ENCODE measurements at regions not wholly inside any gene's neighbourhood (a gene's known extent, or its start where the extent isn't known, plus 50 kb on each side); places are given as distances from the start of the nearest gene placed in this dataset.

GRCh38 chr21:28489821-28490350, 502.8 kb downstream of the LTN1 start:
- H3K4me3 ChIP-seq (ENCODE audit: low read depth, low read length): no peak overlapping the region
- TF ChIP-seq MYC (IDR thresholded peaks at IDR 0.05; ENCODE audit: low read depth, low read length) (no peak), MAX (IDR thresholded peaks at IDR 0.05; ENCODE audit: low read depth, low read length) (no peak)
- no peak for DNase-seq (ENCODE audit: low read depth)

GRCh38 chr21:28489162-28489561, 503.5 kb downstream of the LTN1 start:
- H3K4me3 ChIP-seq (ENCODE audit: low read depth, low read length): no peak overlapping the region

GRCh38 chr21:28487455-28488070, 505.1 kb downstream of the LTN1 start:
- DNase-seq (ENCODE audit: low read depth): no peak
- TF ChIP-seq CTCF (IDR thresholded peaks at IDR 0.05; ENCODE audit: low read depth, low read length) (no peak), POLR2A (IDR thresholded peaks at IDR 0.05; ENCODE audit: extremely low read depth, insufficient read length) (no peak), MAX (IDR thresholded peaks at IDR 0.05; ENCODE audit: low read depth, low read length) (no peak), MYC (IDR thresholded peaks at IDR 0.05; ENCODE audit: low read depth, low read length) (no peak)
- no peak overlapping the region for H3K4me3 ChIP-seq (ENCODE audit: low read depth, low read length)

More at GRCh38 chr21:28489162-28489561, 503.5 kb downstream of the LTN1 start:
- TF ChIP-seq MAX (IDR thresholded peaks at IDR 0.05; ENCODE audit: low read depth, low read length) (no peak), POLR2A (IDR thresholded peaks at IDR 0.05; ENCODE audit: extremely low read depth, insufficient read length) (no peak), MYC (IDR thresholded peaks at IDR 0.05; ENCODE audit: low read depth, low read length) (no peak), CTCF (IDR thresholded peaks at IDR 0.05; ENCODE audit: low read depth, low read length) (no peak)
- no peak for DNase-seq (ENCODE audit: low read depth)

- no peak for DNase-seq (ENCODE audit: low read depth)
- TF ChIP-seq MYC (IDR thresholded peaks at IDR 0.05; ENCODE audit: low read depth, low read length) (no peak), POLR2A (IDR thresholded peaks at IDR 0.05; ENCODE audit: extremely low read depth, insufficient read length) (no peak), MAX (IDR thresholded peaks at IDR 0.05; ENCODE audit: low read depth, low read length) (no peak)
- no peak overlapping the region for H3K4me3 ChIP-seq (ENCODE audit: low read depth, low read length)
These were observed 507.2 kb downstream of the LTN1 start for GRCh38 chr21:28485301-28486022.

- DNase-seq (ENCODE audit: low read depth): no peak
- TF ChIP-seq CTCF (IDR thresholded peaks at IDR 0.05; ENCODE audit: low read depth, low read length) (no peak), MYC (IDR thresholded peaks at IDR 0.05; ENCODE audit: low read depth, low read length) (no peak), POLR2A (IDR thresholded peaks at IDR 0.05; ENCODE audit: extremely low read depth, insufficient read length) (no peak), MAX (IDR thresholded peaks at IDR 0.05; ENCODE audit: low read depth, low read length) (no peak)
- H3K4me3 ChIP-seq (ENCODE audit: low read depth, low read length): no peak overlapping the region
These were observed 509.2 kb downstream of the LTN1 start for GRCh38 chr21:28483301-28484035.

GRCh38 chr21:28482657-28483056, 510.0 kb downstream of the LTN1 start:
- DNase-seq (ENCODE audit: low read depth): no peak
- TF ChIP-seq MAX (IDR thresholded peaks at IDR 0.05; ENCODE audit: low read depth, low read length) (no peak), MYC (IDR thresholded peaks at IDR 0.05; ENCODE audit: low read depth, low read length) (no peak), CTCF (IDR thresholded peaks at IDR 0.05; ENCODE audit: low read depth, low read length) (no peak), POLR2A (IDR thresholded peaks at IDR 0.05; ENCODE audit: extremely low read depth, insufficient read length) (no peak)
- H3K4me3 ChIP-seq (ENCODE audit: low read depth, low read length): no peak overlapping the region

Data from NB4 (cell line).